Ascending aorta (tissue), 2 donors: ENCODE measurements at regions not wholly inside any gene's neighbourhood (a gene's known extent, or its start where the extent isn't known, plus 50 kb on each side); places are given as distances from the start of the nearest gene placed in this dataset.

ENCODE experiments used
- DNase-seq, 2 donors: peaks; one replicate each; pipeline ENCODE4 v3.0.0-alpha.2; 2019; ENCODE audit warnings: low spot score in 2 of 2
- H3K27ac ChIP-seq, 2 donors: fragments of 200-600 bp; sonication (generic); one replicate each; pipeline ENCODE4 v1.5.1; 2016 to 2017; ENCODE audit warnings: mild to moderate bottlenecking in 1 of 2
- H3K27me3 ChIP-seq: fragments of 200-600 bp; sonication (generic); one replicate; pipeline ENCODE4 v1.5.1; 2017
- H3K36me3 ChIP-seq, 2 donors: fragments of 200-600 bp; sonication (generic); one replicate each; pipeline ENCODE4 v1.5.1; 2016
- H3K4me1 ChIP-seq, 2 donors: fragments of 200-600 bp; sonication (generic); one replicate each; pipeline ENCODE4 v1.5.1; 2016 to 2017; ENCODE audit warnings: mild to moderate bottlenecking in 1 of 2
- H3K4me3 ChIP-seq, 2 donors: fragments of 200-600 bp; sonication (generic); one replicate each; pipeline ENCODE4 v1.5.1; 2016 to 2017; ENCODE audit warnings: mild to moderate bottlenecking in 1 of 2
- H3K9me3 ChIP-seq, 2 donors: fragments of 200-600 bp; sonication (generic); one replicate each; pipeline ENCODE4 v1.5.1; 2016
- intact Hi-C: fragments of 100-400 bp; cut with DNase I; formaldehyde crosslinking; loops from one replicate; pipeline ENCODE4 v1.15.1; 2023
- TF ChIP-seq, protein P1 (sequence below), 3 experiments: fragments of 200-600 bp in 2 of 3; fragments of 450-650 bp in 1 of 3; sonication (generic) in 2 of 3; IDR thresholded peaks; one replicate each; pipeline ENCODE4 v1.5.1; 2016 to 2019; ENCODE audit warnings: antibody characterized with exemption in 3 of 3, mild to moderate bottlenecking in 1 of 3, moderate library complexity in 1 of 3

DNA sequence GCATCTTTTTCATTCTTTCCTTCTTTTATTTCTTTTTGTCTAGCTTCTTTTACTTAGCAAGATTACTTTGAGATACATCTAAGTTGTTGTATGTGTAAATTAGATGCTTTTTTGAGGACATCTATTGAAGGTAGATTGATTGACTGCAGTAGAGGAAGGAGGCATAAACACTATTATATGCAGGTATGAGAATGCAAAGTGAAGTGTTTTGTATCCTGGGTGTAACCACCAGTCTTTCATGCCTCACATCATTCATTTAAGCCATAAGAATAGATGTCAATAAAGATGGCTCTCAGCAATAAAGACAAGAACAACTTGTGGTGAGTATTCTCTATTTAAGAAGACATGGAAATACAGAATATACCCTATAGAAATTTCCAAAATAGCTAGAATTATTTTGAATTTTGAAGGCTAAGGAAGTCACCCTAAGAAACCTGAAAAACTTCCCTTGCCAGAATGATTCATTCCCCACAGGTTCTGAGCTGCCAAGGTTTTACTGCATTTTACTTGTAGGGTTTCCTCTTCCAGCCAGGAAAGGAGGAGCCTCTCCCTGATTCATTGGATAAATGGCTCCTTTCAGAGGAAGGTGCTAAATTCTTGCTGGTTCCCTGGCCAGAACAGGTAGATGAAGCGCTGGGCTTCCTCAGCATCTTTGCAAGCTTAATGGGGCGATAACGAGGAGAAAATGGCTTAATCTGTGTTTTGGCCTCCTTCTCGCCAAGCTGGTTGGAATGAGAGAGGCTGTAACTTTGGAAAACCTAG, 279.8 kb upstream of the SLC14A2 start:
- H3K27ac ChIP-seq = no peak overlapping the region
- H3K4me3 ChIP-seq = no peak overlapping the region
- no peaks in the 10 kb centered on the region for H3K9me3 ChIP-seq
- no peak for DNase-seq
- H3K36me3 ChIP-seq = no peaks in the 10 kb centered on the region
- peaks cover 0 to 3% of the 10 kb centered on the region in 2 donors for H3K4me1 ChIP-seq
- TF ChIP-seq, protein P1, sequence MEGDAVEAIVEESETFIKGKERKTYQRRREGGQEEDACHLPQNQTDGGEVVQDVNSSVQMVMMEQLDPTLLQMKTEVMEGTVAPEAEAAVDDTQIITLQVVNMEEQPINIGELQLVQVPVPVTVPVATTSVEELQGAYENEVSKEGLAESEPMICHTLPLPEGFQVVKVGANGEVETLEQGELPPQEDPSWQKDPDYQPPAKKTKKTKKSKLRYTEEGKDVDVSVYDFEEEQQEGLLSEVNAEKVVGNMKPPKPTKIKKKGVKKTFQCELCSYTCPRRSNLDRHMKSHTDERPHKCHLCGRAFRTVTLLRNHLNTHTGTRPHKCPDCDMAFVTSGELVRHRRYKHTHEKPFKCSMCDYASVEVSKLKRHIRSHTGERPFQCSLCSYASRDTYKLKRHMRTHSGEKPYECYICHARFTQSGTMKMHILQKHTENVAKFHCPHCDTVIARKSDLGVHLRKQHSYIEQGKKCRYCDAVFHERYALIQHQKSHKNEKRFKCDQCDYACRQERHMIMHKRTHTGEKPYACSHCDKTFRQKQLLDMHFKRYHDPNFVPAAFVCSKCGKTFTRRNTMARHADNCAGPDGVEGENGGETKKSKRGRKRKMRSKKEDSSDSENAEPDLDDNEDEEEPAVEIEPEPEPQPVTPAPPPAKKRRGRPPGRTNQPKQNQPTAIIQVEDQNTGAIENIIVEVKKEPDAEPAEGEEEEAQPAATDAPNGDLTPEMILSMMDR (IDR thresholded peaks at IDR 0.05) = no peak
- intact Hi-C loops = no loop called here
- H3K27me3 ChIP-seq = no peaks in the 10 kb centered on the region

DNA sequence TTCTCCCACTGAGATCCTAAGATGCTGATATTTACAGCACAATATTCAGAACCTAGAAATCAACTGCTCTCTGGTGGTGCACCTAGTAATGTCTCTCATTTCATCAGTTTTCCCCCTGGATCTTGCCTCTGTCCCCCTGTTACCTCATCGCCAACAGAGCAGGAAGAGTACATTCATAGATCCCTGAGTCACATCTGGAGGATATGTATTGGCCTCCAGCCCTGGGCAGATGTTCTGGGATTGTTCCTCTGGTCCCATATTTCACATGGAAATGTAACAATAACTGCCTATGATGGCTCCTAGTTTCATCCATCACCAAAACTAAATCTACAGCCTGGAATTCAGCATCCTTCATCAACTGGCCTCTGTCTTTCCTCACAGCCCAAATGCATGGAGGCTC, 278.8 kb upstream of the SLC14A2 start:
- Histone ChIP-seq H3K27me3 (no peaks in the 10 kb centered on the region), H3K4me3 (no peak overlapping the region), H3K36me3 (no peaks in the 10 kb centered on the region), H3K4me1 (peaks cover 0 to 3% of the 10 kb centered on the region in 2 donors), H3K9me3 (no peaks in the 10 kb centered on the region), H3K27ac (no peak overlapping the region)
- no peak for DNase-seq
- TF ChIP-seq, protein P1 (IDR thresholded peaks at IDR 0.05) = no peak
- intact Hi-C loops = no loop called here

DNA sequence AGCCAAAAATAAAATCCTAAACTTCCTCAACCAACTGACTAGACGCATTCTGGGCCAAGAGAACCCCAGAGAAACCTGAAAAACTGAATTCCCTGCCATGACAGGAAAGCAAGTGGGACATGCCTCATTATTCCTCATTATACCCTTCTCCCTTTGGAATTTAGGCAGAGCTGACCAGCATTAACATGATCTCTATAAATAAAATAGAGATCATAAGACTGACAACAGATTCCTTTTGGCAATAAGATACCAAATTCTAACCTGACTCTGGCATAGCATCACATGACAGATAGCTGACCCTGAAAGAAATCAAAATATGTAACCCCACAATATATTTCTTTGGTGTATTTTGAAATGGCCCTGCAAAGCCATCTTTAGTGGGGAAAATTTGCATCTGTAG, 277.8 kb upstream of the SLC14A2 start:
- Histone ChIP-seq H3K4me1 (peaks cover 0 to 3% of the 10 kb centered on the region in 2 donors), H3K27me3 (no peaks in the 10 kb centered on the region), H3K9me3 (no peaks in the 10 kb centered on the region), H3K27ac (no peak overlapping the region), H3K4me3 (no peak overlapping the region), H3K36me3 (no peaks in the 10 kb centered on the region)
- TF ChIP-seq, protein P1 (IDR thresholded peaks at IDR 0.05) = no peak
- no peak for DNase-seq
- intact Hi-C loops = no loop called here

DNA sequence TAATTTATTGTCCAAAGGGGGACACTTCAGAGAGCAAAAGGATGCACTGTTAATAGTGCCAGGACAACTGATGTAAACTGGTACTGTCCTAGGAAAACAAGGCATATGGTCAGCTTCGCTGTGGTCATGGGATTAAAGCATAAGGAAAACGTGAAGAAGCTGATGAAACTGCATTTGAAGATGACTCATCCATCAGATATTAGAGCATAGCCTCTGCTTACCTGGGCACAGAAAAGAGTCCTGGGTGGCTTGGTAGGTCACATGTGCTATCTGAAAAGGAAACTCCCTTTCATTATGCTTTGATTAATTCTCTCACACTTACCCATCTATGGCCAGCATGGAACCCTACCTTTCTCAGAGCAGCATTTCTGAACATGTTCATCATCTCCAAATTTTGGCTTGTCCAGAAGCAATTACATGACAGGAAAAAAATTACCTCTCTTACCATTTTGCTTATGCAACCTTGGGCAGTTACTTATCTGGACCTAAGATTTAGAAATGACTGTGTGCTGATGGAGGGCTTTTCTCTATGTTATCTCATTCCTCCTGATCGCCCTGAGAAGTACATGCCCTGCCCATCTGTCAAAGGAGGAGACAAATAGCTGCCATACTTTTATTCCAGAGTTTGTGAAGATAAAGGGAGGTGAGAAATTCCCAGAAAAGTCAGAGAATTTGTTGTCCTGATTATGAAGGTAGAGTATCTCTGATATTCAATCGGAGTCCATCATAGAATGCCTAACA, 275.3 kb upstream of the SLC14A2 start:
- intact Hi-C loops = no loop called here
- no peaks in the 10 kb centered on the region for H3K27me3 ChIP-seq
- no peak overlapping the region for H3K4me3 ChIP-seq
- TF ChIP-seq, protein P1 (IDR thresholded peaks at IDR 0.05) = no peak
- no peak overlapping the region for H3K27ac ChIP-seq
- no peak for DNase-seq
- H3K36me3 ChIP-seq = no peaks in the 10 kb centered on the region
- no peaks in the 10 kb centered on the region for H3K4me1 ChIP-seq
- H3K9me3 ChIP-seq = no peaks in the 10 kb centered on the region

DNA sequence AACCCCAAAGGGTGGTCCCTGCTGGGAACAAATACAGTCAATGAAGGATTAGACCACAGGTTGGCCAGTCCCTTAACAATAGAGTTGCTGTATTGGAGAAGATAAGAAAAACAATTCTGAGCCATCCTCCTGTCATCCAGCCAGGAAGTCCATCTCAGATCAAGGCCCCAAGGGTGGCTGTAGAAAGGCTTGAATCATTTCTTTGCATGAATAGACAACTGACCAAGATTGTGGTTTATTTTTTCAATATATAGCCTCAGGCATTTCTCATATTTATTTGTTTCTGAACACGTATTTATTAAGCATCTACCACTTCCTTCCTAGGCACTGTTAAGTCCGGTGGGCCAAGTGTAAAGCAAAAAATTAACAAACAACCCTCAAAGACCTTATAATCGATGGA, 274.4 kb upstream of the SLC14A2 start:
- Histone ChIP-seq H3K27ac (no peak overlapping the region), H3K36me3 (no peaks in the 10 kb centered on the region), H3K4me3 (no peak overlapping the region), H3K4me1 (no peaks in the 10 kb centered on the region), H3K27me3 (no peaks in the 10 kb centered on the region), H3K9me3 (no peaks in the 10 kb centered on the region)
- no peak for DNase-seq
- TF ChIP-seq, protein P1 (IDR thresholded peaks at IDR 0.05) = no peak
- intact Hi-C loops = no loop called here
